Stimulated activated CD8-positive, alpha-beta memory T cell treated with anti-CD3 and anti-CD28 coated beads, Interleukin-7, amount 100 ng/mL, for 4 hours (primary cell): ENCODE measurements at regions not wholly inside any gene's neighbourhood (a gene's known extent, or its start where the extent isn't known, plus 50 kb on each side); places are given as distances from the start of the nearest gene placed in this dataset.

Source experiments
- DNase-seq, 2 donors: peaks; one replicate each; pipeline ENCODE4 v3.0.0-alpha.2; 2020; ENCODE audit warnings: low read depth in 2 of 2

- no peak for DNase-seq
Measured at GRCh38 chr22:49264696-49265095, 563.0 kb downstream of the BRD1 start.

GRCh38 chr22:49263101-49263500 lies 564.6 kb downstream of the BRD1 start:
- no peak for DNase-seq

GRCh38 chr22:49262167-49262566 lies 565.5 kb downstream of the BRD1 start:
- no peak for DNase-seq

GRCh38 chr22:49261616-49262015 lies 566.1 kb downstream of the BRD1 start:
- no peak for DNase-seq

- DNase-seq: no peak
Measured at GRCh38 chr22:49260681-49261580, 566.7 kb downstream of the BRD1 start.

- no peak for DNase-seq
Measured at GRCh38 chr22:49259839-49260615, 567.6 kb downstream of the BRD1 start.

GRCh38 chr22:49258107-49259010 lies 569.3 kb downstream of the BRD1 start:
- no peak for DNase-seq

- DNase-seq: no peak
Measured at GRCh38 chr22:49257551-49257961, 570.1 kb downstream of the BRD1 start.

GRCh38 chr22:49255741-49256318 lies 571.8 kb downstream of the BRD1 start:
- DNase-seq: no peak

GRCh38 chr22:49255154-49255553 lies 572.5 kb downstream of the BRD1 start:
- no peak for DNase-seq

GRCh38 chr22:49253656-49254055 lies 574.0 kb downstream of the BRD1 start:
- DNase-seq: no peak

- no peak for DNase-seq
Measured at GRCh38 chr22:49251371-49251770, 576.3 kb downstream of the BRD1 start.

- no peak for DNase-seq
Measured at GRCh38 chr22:49247194-49247924, 580.3 kb downstream of the BRD1 start.

GRCh38 chr22:49244466-49245420 lies 582.9 kb downstream of the BRD1 start:
- DNase-seq: no peak

- DNase-seq: no peak
Measured at GRCh38 chr22:49243965-49244364, 583.7 kb downstream of the BRD1 start.

GRCh38 chr22:49243335-49243734 lies 584.3 kb downstream of the BRD1 start:
- DNase-seq: no peak

GRCh38 chr22:49242480-49242879 lies 585.2 kb downstream of the BRD1 start:
- no peak for DNase-seq

GRCh38 chr22:49241174-49241851 lies 586.4 kb downstream of the BRD1 start:
- no peak for DNase-seq

GRCh38 chr22:49240472-49240871 lies 587.2 kb downstream of the BRD1 start:
- no peak for DNase-seq
